HepG2 (cell line): ENCODE measurements at regions not wholly inside any gene's neighbourhood (a gene's known extent, or its start where the extent isn't known, plus 50 kb on each side); places are given as distances from the start of the nearest gene placed in this dataset.
A peak's percentile ranks its signal among the peaks of the same experiment; 100 is the strongest.

Experiments
- E2F1 ChIP-seq: sonication (generic); formaldehyde crosslinking; IDR thresholded peaks from 2 replicates; pipeline ENCODE4 v1.5.0; 2020; ENCODE audit warnings: missing genetic modification reagents
- EEA1 ChIP-seq: sonication (generic); formaldehyde crosslinking; IDR thresholded peaks from 2 replicates; pipeline ENCODE4 v1.5.1; 2020; ENCODE audit warnings: mild to moderate bottlenecking, missing genetic modification reagents, borderline replicate concordance
- HOXA5 ChIP-seq: sonication (generic); formaldehyde crosslinking; IDR thresholded peaks from 2 replicates; pipeline ENCODE4 v1.4.0; 2020; ENCODE audit warnings: missing genetic modification reagents
- NFE2L2 ChIP-seq: fragments of 150-350 bp; IDR thresholded peaks from 2 replicates; pipeline ENCODE4 v1.6.1; 2014; ENCODE audit warnings: low read length
- PCBP1 ChIP-seq: fragments of 200-400 bp; formaldehyde crosslinking; IDR thresholded peaks from 2 replicates; pipeline ENCODE4 v1.6.1; 2017; ENCODE audit warnings: mild to moderate bottlenecking, low read depth, low read length, borderline replicate concordance
- SETDB1 ChIP-seq: sonication (generic); formaldehyde crosslinking; IDR thresholded peaks from 2 replicates; pipeline ENCODE4 v1.5.1; 2020; ENCODE audit warnings: missing genetic modification reagents, mild to moderate bottlenecking, borderline replicate concordance
- STAG1 ChIP-seq: sonication (generic); formaldehyde crosslinking; IDR thresholded peaks from 2 replicates; pipeline ENCODE4 v1.4.0; 2020; ENCODE audit warnings: missing genetic modification reagents
- STAT5B ChIP-seq: sonication (generic); formaldehyde crosslinking; IDR thresholded peaks from 2 replicates; pipeline ENCODE4 v1.4.0; 2020; ENCODE audit warnings: missing genetic modification reagents
- TAF15 ChIP-seq: fragments of 200-400 bp; formaldehyde crosslinking; IDR thresholded peaks from one replicate; pipeline ENCODE4 v1.6.1; 2018; ENCODE audit warnings: mild to moderate bottlenecking, low read depth, low read length; ENCODE audit not compliant: poor library complexity, severe bottlenecking
- TCF7 ChIP-seq: sonication (generic); IDR thresholded peaks from 2 replicates; pipeline ENCODE4 v1.6.1; 2016; ENCODE audit warnings: antibody characterized with exemption, low read depth
- THAP11 ChIP-seq: IDR thresholded peaks from 2 replicates; pipeline ENCODE4 v1.6.1; 2016; ENCODE audit warnings: missing biosample characterization, missing genetic modification reagents
- TSC22D2 ChIP-seq: sonication (generic); formaldehyde crosslinking; IDR thresholded peaks from 2 replicates; pipeline ENCODE4 v1.5.1; 2020; ENCODE audit warnings: missing genetic modification reagents, mild to moderate bottlenecking, borderline replicate concordance
- ZNF251 ChIP-seq: sonication (generic); formaldehyde crosslinking; IDR thresholded peaks from 2 replicates; pipeline ENCODE4 v1.9.0; 2021; ENCODE audit warnings: mild to moderate bottlenecking, missing genetic modification reagents
- ZNF263 ChIP-seq: sonication (generic); formaldehyde crosslinking; IDR thresholded peaks from 2 replicates; pipeline ENCODE4 v1.4.0; 2020; ENCODE audit warnings: missing genetic modification reagents
- ZNF496 ChIP-seq: sonication (generic); formaldehyde crosslinking; IDR thresholded peaks from 2 replicates; pipeline ENCODE4 v1.8.1; 2023; ENCODE audit warnings: mild to moderate bottlenecking, moderate library complexity, missing genetic modification reagents; ENCODE audit not compliant: insufficient replicate concordance
- ZNF572 ChIP-seq: sonication (generic); formaldehyde crosslinking; IDR thresholded peaks from 2 replicates; pipeline ENCODE4 v1.5.1; 2020; ENCODE audit warnings: mild to moderate bottlenecking, missing genetic modification reagents
- ZNF644 ChIP-seq: IDR thresholded peaks from 2 replicates; pipeline ENCODE4 v1.6.1; 2016; ENCODE audit warnings: low read depth
- TF ChIP-seq, protein P1 (sequence below): sonication (generic); formaldehyde crosslinking; IDR thresholded peaks from 2 replicates; pipeline ENCODE4 v1.4.0; 2020; ENCODE audit warnings: missing genetic modification reagents, mild to moderate bottlenecking, borderline replicate concordance
- TF ChIP-seq, protein P2 (sequence below): sonication (generic); formaldehyde crosslinking; IDR thresholded peaks from 2 replicates; pipeline ENCODE4 v1.4.0; 2020; ENCODE audit warnings: missing genetic modification reagents
- TF ChIP-seq, protein P3 (sequence below): sonication (generic); formaldehyde crosslinking; IDR thresholded peaks from 2 replicates; pipeline ENCODE4 v1.4.0; 2020; ENCODE audit warnings: missing genetic modification reagents
- TF ChIP-seq, protein P4 (sequence below): sonication (generic); formaldehyde crosslinking; conservative IDR thresholded peaks from 2 replicates; pipeline ENCODE4 v1.4.0; 2020; ENCODE audit warnings: missing genetic modification reagents

- peak; percentile 97 for TF ChIP-seq TCF7
- no peak for TF ChIP-seq E2F1 (CRISPR knock-in tag)
- TF ChIP-seq, protein P1, sequence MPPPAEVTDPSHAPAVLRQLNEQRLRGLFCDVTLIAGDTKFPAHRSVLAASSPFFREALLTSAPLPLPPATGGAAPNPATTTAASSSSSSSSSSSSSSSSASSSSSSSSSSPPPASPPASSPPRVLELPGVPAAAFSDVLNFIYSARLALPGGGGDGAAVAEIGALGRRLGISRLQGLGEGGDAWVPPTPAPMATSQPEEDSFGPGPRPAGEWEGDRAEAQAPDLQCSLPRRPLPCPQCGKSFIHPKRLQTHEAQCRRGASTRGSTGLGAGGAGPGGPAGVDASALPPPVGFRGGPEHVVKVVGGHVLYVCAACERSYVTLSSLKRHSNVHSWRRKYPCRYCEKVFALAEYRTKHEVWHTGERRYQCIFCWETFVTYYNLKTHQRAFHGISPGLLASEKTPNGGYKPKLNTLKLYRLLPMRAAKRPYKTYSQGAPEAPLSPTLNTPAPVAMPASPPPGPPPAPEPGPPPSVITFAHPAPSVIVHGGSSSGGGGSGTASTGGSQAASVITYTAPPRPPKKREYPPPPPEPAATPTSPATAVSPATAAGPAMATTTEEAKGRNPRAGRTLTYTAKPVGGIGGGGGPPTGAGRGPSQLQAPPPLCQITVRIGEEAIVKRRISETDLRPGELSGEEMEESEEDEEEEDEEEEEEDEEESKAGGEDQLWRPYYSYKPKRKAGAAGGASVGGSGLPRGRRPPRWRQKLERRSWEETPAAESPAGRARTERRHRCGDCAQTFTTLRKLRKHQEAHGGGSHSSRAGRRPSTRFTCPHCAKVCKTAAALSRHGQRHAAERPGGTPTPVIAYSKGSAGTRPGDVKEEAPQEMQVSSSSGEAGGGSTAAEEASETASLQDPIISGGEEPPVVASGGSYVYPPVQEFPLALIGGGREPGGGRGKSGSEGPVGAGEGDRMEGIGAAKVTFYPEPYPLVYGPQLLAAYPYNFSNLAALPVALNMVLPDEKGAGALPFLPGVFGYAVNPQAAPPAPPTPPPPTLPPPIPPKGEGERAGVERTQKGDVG (CRISPR knock-in tag): 0 out of 2 replicates have a peak, but pooled peaks have one; percentile 45
- no peak for TF ChIP-seq EEA1 (CRISPR knock-in tag)
- TF ChIP-seq ZNF251: no peak
- peak; percentile 57 for TF ChIP-seq THAP11
- TF ChIP-seq, protein P2, sequence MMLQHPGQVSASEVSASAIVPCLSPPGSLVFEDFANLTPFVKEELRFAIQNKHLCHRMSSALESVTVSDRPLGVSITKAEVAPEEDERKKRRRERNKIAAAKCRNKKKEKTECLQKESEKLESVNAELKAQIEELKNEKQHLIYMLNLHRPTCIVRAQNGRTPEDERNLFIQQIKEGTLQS (CRISPR knock-in tag): peak; percentile 51; the same call in 1 of the 2 replicates
- TF ChIP-seq ZNF644 (CRISPR knock-in tag): 0 out of 2 replicates have a peak, but pooled peaks have one; percentile 27
- no peak for TF ChIP-seq NFE2L2
- TF ChIP-seq SETDB1 (CRISPR knock-in tag): no peak
- TF ChIP-seq, protein P3, sequence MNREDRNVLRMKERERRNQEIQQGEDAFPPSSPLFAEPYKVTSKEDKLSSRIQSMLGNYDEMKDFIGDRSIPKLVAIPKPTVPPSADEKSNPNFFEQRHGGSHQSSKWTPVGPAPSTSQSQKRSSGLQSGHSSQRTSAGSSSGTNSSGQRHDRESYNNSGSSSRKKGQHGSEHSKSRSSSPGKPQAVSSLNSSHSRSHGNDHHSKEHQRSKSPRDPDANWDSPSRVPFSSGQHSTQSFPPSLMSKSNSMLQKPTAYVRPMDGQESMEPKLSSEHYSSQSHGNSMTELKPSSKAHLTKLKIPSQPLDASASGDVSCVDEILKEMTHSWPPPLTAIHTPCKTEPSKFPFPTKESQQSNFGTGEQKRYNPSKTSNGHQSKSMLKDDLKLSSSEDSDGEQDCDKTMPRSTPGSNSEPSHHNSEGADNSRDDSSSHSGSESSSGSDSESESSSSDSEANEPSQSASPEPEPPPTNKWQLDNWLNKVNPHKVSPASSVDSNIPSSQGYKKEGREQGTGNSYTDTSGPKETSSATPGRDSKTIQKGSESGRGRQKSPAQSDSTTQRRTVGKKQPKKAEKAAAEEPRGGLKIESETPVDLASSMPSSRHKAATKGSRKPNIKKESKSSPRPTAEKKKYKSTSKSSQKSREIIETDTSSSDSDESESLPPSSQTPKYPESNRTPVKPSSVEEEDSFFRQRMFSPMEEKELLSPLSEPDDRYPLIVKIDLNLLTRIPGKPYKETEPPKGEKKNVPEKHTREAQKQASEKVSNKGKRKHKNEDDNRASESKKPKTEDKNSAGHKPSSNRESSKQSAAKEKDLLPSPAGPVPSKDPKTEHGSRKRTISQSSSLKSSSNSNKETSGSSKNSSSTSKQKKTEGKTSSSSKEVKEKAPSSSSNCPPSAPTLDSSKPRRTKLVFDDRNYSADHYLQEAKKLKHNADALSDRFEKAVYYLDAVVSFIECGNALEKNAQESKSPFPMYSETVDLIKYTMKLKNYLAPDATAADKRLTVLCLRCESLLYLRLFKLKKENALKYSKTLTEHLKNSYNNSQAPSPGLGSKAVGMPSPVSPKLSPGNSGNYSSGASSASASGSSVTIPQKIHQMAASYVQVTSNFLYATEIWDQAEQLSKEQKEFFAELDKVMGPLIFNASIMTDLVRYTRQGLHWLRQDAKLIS (CRISPR knock-in tag): no peak
- TF ChIP-seq STAG1 (CRISPR knock-in tag): peak; percentile 0; the same call in 1 of the 2 replicates
- TF ChIP-seq STAT5B (CRISPR knock-in tag): 0 out of 2 replicates have a peak, but pooled peaks have one; percentile 45
- TF ChIP-seq HOXA5: no peak
- no peak for TF ChIP-seq TAF15
- TF ChIP-seq PCBP1: no peak
- TF ChIP-seq TSC22D2 (CRISPR knock-in tag): 0 out of 2 replicates have a peak, but pooled peaks have one; percentile 21
- TF ChIP-seq ZNF263 (CRISPR knock-in tag): peak; percentile 33; the same call in 1 of the 2 replicates
- TF ChIP-seq ZNF572: no peak
- no peak for TF ChIP-seq ZNF496 (CRISPR knock-in tag)
- TF ChIP-seq, protein P4, sequence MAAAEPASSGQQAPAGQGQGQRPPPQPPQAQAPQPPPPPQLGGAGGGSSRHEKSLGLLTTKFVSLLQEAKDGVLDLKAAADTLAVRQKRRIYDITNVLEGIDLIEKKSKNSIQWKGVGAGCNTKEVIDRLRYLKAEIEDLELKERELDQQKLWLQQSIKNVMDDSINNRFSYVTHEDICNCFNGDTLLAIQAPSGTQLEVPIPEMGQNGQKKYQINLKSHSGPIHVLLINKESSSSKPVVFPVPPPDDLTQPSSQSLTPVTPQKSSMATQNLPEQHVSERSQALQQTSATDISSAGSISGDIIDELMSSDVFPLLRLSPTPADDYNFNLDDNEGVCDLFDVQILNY: no peak
Observed at GRCh38 chr12:93019975-93020630, 91.0 kb upstream of the EEA1 start (continued).
